Lower leg skin (tissue), 4 donors: ENCODE measurements at regions not wholly inside any gene's neighbourhood (a gene's known extent, or its start where the extent isn't known, plus 50 kb on each side); places are given as distances from the start of the nearest gene placed in this dataset.

Experiments
- DNase-seq, 2 donors: peaks; one replicate each; pipeline ENCODE4 v3.0.0-alpha.2; 2019; ENCODE audit warnings: low spot score in 2 of 2
- H3K4me3 ChIP-seq: fragments of 200-600 bp; sonication (generic); 2 replicates; pipeline ENCODE4 v1.5.1; 2017; ENCODE audit warnings: mild to moderate bottlenecking, low read depth; ENCODE audit not compliant: poor library complexity, severe bottlenecking
- CTCF ChIP-seq, 3 donors: fragments of 450-650 bp; IDR thresholded peaks; one replicate each; pipeline ENCODE4 v1.5.1; 2016; ENCODE audit warnings: antibody characterized with exemption in 3 of 3, mild to moderate bottlenecking in 3 of 3, moderate library complexity in 2 of 3
- POLR2A ChIP-seq, 2 donors: fragments of 450-650 bp; IDR thresholded peaks; one replicate each; pipeline ENCODE4 v1.6.1; 2016 to 2017; ENCODE audit warnings: antibody characterized with exemption in 2 of 2, mild to moderate bottlenecking in 1 of 2, moderate library complexity in 1 of 2
- WGBS, 2 donors: methylation state at CpG; one replicate each; pipeline ENCODE4 v1.1.5; 2018; 5-methylcytosine and 5-hydroxymethylcytosine counted together
- intact Hi-C: fragments of 100-400 bp; cut with DNase I; formaldehyde crosslinking; loops from one replicate; pipeline ENCODE4 v1.15.0; 2023; ENCODE audit warnings: low total_unique reads

GRCh38 chr5:30850866-30851265 lies 342.6 kb upstream of the CDH6 start:
- TF ChIP-seq POLR2A (IDR thresholded peaks at IDR 0.05) (no peak), CTCF (IDR thresholded peaks at IDR 0.05) (no peak)
- whole genome bisulfite sequencing, 2 donors, result 91 to 96% methylated on average over 2 of the region's 2 CpGs
- H3K4me3 ChIP-seq, result no peak overlapping the region
- DNase-seq, result no peak
- intact Hi-C loops, result no loop called here

GRCh38 chr5:30849931-30850710 lies 343.4 kb upstream of the CDH6 start:
- no peak overlapping the region for H3K4me3 ChIP-seq
- no peak for DNase-seq
- intact Hi-C loops, result no loop called here
- TF ChIP-seq POLR2A (IDR thresholded peaks at IDR 0.05), result no peak
- TF ChIP-seq CTCF (IDR thresholded peaks at IDR 0.05), result no peak
- WGBS, 2 donors, result 81 to 84% methylated on average over 6 of the region's 6 CpGs

GRCh38 chr5:30846171-30846570 lies 347.3 kb upstream of the CDH6 start:
- no peak overlapping the region for H3K4me3 ChIP-seq
- no peak for TF ChIP-seq POLR2A (IDR thresholded peaks at IDR 0.05)
- no peak for TF ChIP-seq CTCF (IDR thresholded peaks at IDR 0.05)
- DNase-seq, result no peak
- intact Hi-C loops, result no loop called here

- TF ChIP-seq CTCF (IDR thresholded peaks at IDR 0.05), result no peak
- TF ChIP-seq POLR2A (IDR thresholded peaks at IDR 0.05), result no peak
- intact Hi-C loops, result no loop called here
- 67 to 79% methylated on average over 2 of the region's 2 CpGs for WGBS, 2 donors
Observed at GRCh38 chr5:30845194-30845593, 348.3 kb upstream of the CDH6 start.

GRCh38 chr5:30843541-30843940 lies 349.9 kb upstream of the CDH6 start:
- 84 to 89% methylated on average over 5 of the region's 5 CpGs for WGBS, 2 donors
- DNase-seq, result no peak
- TF ChIP-seq CTCF (IDR thresholded peaks at IDR 0.05), result no peak
- TF ChIP-seq POLR2A (IDR thresholded peaks at IDR 0.05), result no peak
- intact Hi-C loops, result no loop called here
- no peak overlapping the region for H3K4me3 ChIP-seq

More at GRCh38 chr5:30845194-30845593, 348.3 kb upstream of the CDH6 start:
- no peak for DNase-seq
- no peak overlapping the region for H3K4me3 ChIP-seq

GRCh38 chr5:30839956-30840355 lies 353.5 kb upstream of the CDH6 start:
- TF ChIP-seq CTCF (IDR thresholded peaks at IDR 0.05) (no peak), POLR2A (IDR thresholded peaks at IDR 0.05) (no peak)
- WGBS, 2 donors, result 83 to 86% methylated on average over 3 of the region's 3 CpGs
- intact Hi-C loops, result no loop called here
- DNase-seq, result no peak
- no peak overlapping the region for H3K4me3 ChIP-seq
